ENCODE measurements at regions not wholly inside any gene's neighbourhood (a gene's known extent, or its start where the extent isn't known, plus 50 kb on each side); places are given as distances from the start of the nearest gene placed in this dataset.

DNA sequence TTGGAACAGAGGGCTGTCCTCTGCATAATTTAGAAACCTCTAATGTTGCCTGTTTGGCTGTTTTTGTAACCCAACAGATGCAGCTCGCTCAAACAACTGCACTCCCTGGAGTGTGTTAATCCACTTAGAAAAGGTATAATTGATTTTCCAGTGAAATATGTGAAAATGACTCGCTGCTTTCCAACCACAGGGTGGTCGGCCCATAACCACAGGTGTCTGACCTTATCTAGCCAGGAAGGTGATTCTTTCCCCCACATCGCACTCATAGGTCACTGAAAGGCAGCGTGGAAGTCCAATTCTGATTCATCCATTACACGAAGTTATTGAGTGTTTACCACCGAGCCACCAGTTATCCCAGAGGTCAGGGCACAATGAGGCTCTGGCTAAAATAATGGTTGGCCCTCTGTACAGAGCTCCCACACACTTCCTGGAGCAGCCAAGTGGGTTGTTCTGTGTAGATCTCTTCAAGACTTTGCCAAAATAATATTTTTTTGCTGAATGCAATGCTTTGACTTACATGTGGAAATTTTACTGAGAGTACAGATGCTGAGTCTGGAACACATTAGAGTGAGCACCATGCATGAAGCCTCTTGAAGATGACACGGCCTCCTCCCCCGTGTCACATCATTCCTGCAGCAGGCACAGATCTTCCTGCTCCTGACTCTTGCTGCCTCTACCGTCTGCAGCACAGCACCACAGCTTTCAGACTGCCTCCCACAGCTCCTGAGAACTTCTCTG is 396.2 kb downstream of the ZNF516 start:
- TF ChIP-seq, protein P1, sequence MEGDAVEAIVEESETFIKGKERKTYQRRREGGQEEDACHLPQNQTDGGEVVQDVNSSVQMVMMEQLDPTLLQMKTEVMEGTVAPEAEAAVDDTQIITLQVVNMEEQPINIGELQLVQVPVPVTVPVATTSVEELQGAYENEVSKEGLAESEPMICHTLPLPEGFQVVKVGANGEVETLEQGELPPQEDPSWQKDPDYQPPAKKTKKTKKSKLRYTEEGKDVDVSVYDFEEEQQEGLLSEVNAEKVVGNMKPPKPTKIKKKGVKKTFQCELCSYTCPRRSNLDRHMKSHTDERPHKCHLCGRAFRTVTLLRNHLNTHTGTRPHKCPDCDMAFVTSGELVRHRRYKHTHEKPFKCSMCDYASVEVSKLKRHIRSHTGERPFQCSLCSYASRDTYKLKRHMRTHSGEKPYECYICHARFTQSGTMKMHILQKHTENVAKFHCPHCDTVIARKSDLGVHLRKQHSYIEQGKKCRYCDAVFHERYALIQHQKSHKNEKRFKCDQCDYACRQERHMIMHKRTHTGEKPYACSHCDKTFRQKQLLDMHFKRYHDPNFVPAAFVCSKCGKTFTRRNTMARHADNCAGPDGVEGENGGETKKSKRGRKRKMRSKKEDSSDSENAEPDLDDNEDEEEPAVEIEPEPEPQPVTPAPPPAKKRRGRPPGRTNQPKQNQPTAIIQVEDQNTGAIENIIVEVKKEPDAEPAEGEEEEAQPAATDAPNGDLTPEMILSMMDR (IDR thresholded peaks at IDR 0.05) = no peak
- Mint-ChIP-seq H3K9me3 (ENCODE audit: low read depth) (peaks cover 19% of the 10 kb centered on the region), H3K27me3 (ENCODE audit: low read depth) (peaks cover 2% of the 10 kb centered on the region), H3K4me3 (ENCODE audit: unreplicated experiment) (no peak overlapping the region), H3K36me3 (ENCODE audit: low read depth) (no peaks in the 10 kb centered on the region), H3K27ac (ENCODE audit: unreplicated experiment) (no peak overlapping the region), H3K4me1 (ENCODE audit: low read depth) (no peaks in the 10 kb centered on the region)
- DNase-seq (ENCODE audit: low spot score) = no peak

DNA sequence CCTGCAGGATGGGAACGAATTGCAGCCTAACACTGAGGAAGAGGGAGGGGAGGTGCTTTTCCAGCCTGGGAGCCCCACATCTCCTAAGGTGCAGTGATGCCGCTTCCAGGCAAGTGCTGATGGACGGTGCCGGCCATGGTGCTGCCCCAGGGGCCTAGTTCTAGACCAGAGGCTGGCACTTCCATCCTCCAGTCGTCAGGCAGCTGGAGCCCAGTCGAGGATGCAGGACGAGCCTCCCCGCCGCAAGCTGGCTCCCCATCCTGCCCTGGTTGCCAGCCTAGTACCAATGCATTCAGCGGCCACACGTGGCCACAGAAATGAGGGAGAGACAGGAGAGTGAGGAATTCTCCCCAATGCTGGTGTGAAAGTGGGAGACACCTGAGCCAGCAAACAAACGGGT is 413.5 kb downstream of the ZNF516 start:
- no peaks in the 10 kb centered on the region for H3K27me3 Mint-ChIP-seq (ENCODE audit: low read depth)
- peaks cover 10% of the 10 kb centered on the region for H3K9me3 Mint-ChIP-seq (ENCODE audit: low read depth)
- no peaks in the 10 kb centered on the region for H3K36me3 Mint-ChIP-seq (ENCODE audit: low read depth)
- H3K4me3 Mint-ChIP-seq (ENCODE audit: unreplicated experiment) = no peak overlapping the region
- DNase-seq (ENCODE audit: low spot score) = no peak
- TF ChIP-seq, protein P1 (IDR thresholded peaks at IDR 0.05) = no peak
- H3K4me1 Mint-ChIP-seq (ENCODE audit: low read depth) = no peaks in the 10 kb centered on the region
- no peak overlapping the region for H3K27ac Mint-ChIP-seq (ENCODE audit: unreplicated experiment)

DNA sequence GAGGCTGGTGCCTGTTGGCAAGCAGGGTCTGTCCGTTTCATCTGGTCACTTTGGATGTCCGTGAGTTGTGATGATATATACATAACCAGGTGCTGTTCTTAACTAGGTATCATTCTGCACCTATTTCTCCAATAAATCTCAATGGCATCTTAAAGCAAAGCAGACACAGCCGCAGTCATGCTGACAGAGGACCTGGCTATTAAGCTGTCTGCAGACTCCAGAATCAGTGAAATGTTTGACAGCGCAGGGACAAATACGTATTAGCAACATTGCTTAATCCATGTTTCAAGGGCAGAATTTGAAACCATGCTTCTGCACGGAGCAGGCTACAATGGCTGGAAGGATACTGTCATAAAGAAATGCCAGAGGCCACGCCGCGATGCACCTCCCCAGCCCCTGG is 414.6 kb downstream of the ZNF516 start:
- no peak overlapping the region for H3K4me3 Mint-ChIP-seq (ENCODE audit: unreplicated experiment)
- TF ChIP-seq, protein P1 (IDR thresholded peaks at IDR 0.05) = no peak
- H3K9me3 Mint-ChIP-seq (ENCODE audit: low read depth) = peaks cover 3% of the 10 kb centered on the region
- DNase-seq (ENCODE audit: low spot score) = no peak
- no peaks in the 10 kb centered on the region for H3K36me3 Mint-ChIP-seq (ENCODE audit: low read depth)
- H3K4me1 Mint-ChIP-seq (ENCODE audit: low read depth) = no peaks in the 10 kb centered on the region
- no peak overlapping the region for H3K27ac Mint-ChIP-seq (ENCODE audit: unreplicated experiment)
- H3K27me3 Mint-ChIP-seq (ENCODE audit: low read depth) = no peaks in the 10 kb centered on the region

DNA sequence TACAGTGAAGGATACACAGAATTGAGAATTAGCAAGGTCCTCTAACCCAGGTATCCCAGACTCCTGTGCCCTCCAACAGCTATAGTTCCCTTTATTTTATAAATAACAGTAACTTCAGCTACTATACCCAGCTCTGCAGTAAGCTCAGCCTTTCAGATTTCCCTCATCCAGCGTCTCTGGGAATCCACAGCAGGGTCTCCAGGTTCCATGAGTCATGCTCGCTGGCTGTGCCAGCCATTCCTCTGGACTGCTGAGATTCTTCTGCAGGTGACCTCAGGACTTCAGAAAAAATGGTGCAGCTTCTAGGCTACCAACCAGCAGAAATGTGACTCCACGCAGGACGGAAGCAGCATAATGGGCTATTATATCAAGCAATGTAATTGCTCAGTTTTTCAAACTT is 419.3 kb downstream of the ZNF516 start:
- TF ChIP-seq, protein P1 (IDR thresholded peaks at IDR 0.05) = no peak
- Mint-ChIP-seq H3K36me3 (ENCODE audit: low read depth) (no peaks in the 10 kb centered on the region), H3K27ac (ENCODE audit: unreplicated experiment) (no peak overlapping the region), H3K27me3 (ENCODE audit: low read depth) (no peaks in the 10 kb centered on the region), H3K4me3 (ENCODE audit: unreplicated experiment) (no peak overlapping the region), H3K9me3 (ENCODE audit: low read depth) (peaks cover 19% of the 10 kb centered on the region), H3K4me1 (ENCODE audit: low read depth) (no peaks in the 10 kb centered on the region)
- no peak for DNase-seq (ENCODE audit: low spot score)

DNA sequence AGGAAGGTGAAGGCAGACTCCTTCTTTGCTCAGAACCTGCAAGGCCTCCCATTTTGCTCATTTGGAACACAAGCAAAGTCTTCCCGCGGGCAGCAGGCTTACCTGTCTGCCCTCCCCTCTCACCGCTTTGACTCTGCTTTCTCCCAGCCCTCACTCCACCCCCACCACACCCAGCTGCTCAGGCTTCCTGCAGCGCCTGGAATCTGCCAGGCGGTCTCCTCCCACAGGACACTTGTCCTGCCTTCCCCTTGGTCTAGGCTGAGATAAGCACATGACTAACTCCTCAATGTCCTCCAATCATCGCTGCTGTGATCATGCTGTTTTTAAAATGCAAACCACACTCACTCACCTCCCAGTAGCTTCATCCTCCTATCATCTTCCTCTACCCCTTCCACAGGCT is 430.0 kb downstream of the ZNF516 start:
- TF ChIP-seq, protein P1 (IDR thresholded peaks at IDR 0.05) = no peak
- Mint-ChIP-seq H3K4me1 (ENCODE audit: low read depth) (no peaks in the 10 kb centered on the region), H3K27ac (ENCODE audit: unreplicated experiment) (no peak overlapping the region), H3K27me3 (ENCODE audit: low read depth) (no peaks in the 10 kb centered on the region), H3K4me3 (ENCODE audit: unreplicated experiment) (no peak overlapping the region), H3K9me3 (ENCODE audit: low read depth) (peaks cover 13% of the 10 kb centered on the region), H3K36me3 (ENCODE audit: low read depth) (no peaks in the 10 kb centered on the region)
- no peak for DNase-seq (ENCODE audit: low spot score)
